MG63 (cell line): ENCODE measurements at regions not wholly inside any gene's neighbourhood (a gene's known extent, or its start where the extent isn't known, plus 50 kb on each side); places are given as distances from the start of the nearest gene placed in this dataset.

Experiments used
- DNase-seq: peaks from one replicate; pipeline ENCODE4 v3.0.0-alpha.2; 2020
- H3K27me3 ChIP-seq: fragments of 250-450 bp; sonication (Bioruptor Pico); 2 replicates; pipeline ENCODE4 v1.5.1; 2020; ENCODE audit warnings: mild to moderate bottlenecking, moderate library complexity
- H3K36me3 ChIP-seq: fragments of 250-450 bp; sonication (Bioruptor Pico); 2 replicates; pipeline ENCODE4 v1.5.1; 2020; ENCODE audit warnings: mild to moderate bottlenecking, moderate library complexity
- H3K4me3 ChIP-seq: fragments of 250-450 bp; sonication (Bioruptor Pico); 2 replicates; pipeline ENCODE4 v1.5.1; 2020; ENCODE audit warnings: mild to moderate bottlenecking, moderate library complexity
- H3K9me3 ChIP-seq: fragments of 250-450 bp; sonication (Bioruptor Pico); 2 replicates; pipeline ENCODE4 v1.5.1; 2020; ENCODE audit warnings: mild to moderate bottlenecking, moderate library complexity

- no peak for DNase-seq
- Histone ChIP-seq H3K36me3 (no peaks in the 10 kb centered on the region), H3K9me3 (no peaks in the 10 kb centered on the region), H3K27me3 (no peaks in the 10 kb centered on the region), H3K4me3 (no peak overlapping the region)
These were observed 165.4 kb downstream of the AASDHPPT start for GRCh38 chr11:106242718-106243415.

GRCh38 chr11:106246495-106246894 lies 169.0 kb downstream of the AASDHPPT start:
- no peaks in the 10 kb centered on the region for H3K36me3 ChIP-seq
- H3K27me3 ChIP-seq = no peaks in the 10 kb centered on the region
- H3K4me3 ChIP-seq = no peak overlapping the region
- DNase-seq = no peak
- H3K9me3 ChIP-seq = no peaks in the 10 kb centered on the region

GRCh38 chr11:106249617-106250239 lies 172.3 kb downstream of the AASDHPPT start:
- no peak for DNase-seq
- H3K36me3 ChIP-seq = no peaks in the 10 kb centered on the region
- no peaks in the 10 kb centered on the region for H3K27me3 ChIP-seq
- no peaks in the 10 kb centered on the region for H3K9me3 ChIP-seq
- H3K4me3 ChIP-seq = no peak overlapping the region

- DNase-seq = no peak
- Histone ChIP-seq H3K9me3 (0 out of 2 replicates have a peak, but pooled peaks cover 2% of the 10 kb centered on the region), H3K36me3 (no peaks in the 10 kb centered on the region), H3K27me3 (no peaks in the 10 kb centered on the region), H3K4me3 (no peak overlapping the region)
These were observed 185.4 kb downstream of the AASDHPPT start for GRCh38 chr11:106262852-106263251.

- Histone ChIP-seq H3K9me3 (0 out of 2 replicates have a peak, but pooled peaks cover 2% of the 10 kb centered on the region), H3K4me3 (no peak overlapping the region), H3K27me3 (no peaks in the 10 kb centered on the region), H3K36me3 (no peaks in the 10 kb centered on the region)
- no peak for DNase-seq
These were observed 186.1 kb downstream of the AASDHPPT start for GRCh38 chr11:106263527-106263926.

GRCh38 chr11:106271086-106271485 lies 193.6 kb downstream of the AASDHPPT start:
- H3K36me3 ChIP-seq = no peaks in the 10 kb centered on the region
- H3K4me3 ChIP-seq = no peak overlapping the region
- H3K27me3 ChIP-seq = no peaks in the 10 kb centered on the region
- DNase-seq = no peak
- H3K9me3 ChIP-seq = 0 out of 2 replicates have a peak, but pooled peaks cover 2% of the 10 kb centered on the region

- Histone ChIP-seq H3K9me3 (0 out of 2 replicates have a peak, but pooled peaks cover 1% of the 10 kb centered on the region), H3K27me3 (no peaks in the 10 kb centered on the region), H3K4me3 (no peak overlapping the region), H3K36me3 (no peaks in the 10 kb centered on the region)
- no peak for DNase-seq
These were observed 194.2 kb downstream of the AASDHPPT start for GRCh38 chr11:106271686-106272085.

- no peak for DNase-seq
- H3K9me3 ChIP-seq = no peaks in the 10 kb centered on the region
- H3K36me3 ChIP-seq = no peaks in the 10 kb centered on the region
- no peak overlapping the region for H3K4me3 ChIP-seq
- H3K27me3 ChIP-seq = no peaks in the 10 kb centered on the region
These were observed 197.7 kb downstream of the AASDHPPT start for GRCh38 chr11:106275151-106275550.

GRCh38 chr11:106276126-106276525 lies 198.7 kb downstream of the AASDHPPT start:
- Histone ChIP-seq H3K36me3 (no peaks in the 10 kb centered on the region), H3K27me3 (no peaks in the 10 kb centered on the region), H3K9me3 (no peaks in the 10 kb centered on the region), H3K4me3 (no peak overlapping the region)
- DNase-seq = no peak

- no peak for DNase-seq
These were observed 199.5 kb downstream of the AASDHPPT start for GRCh38 chr11:106276859-106277436.

GRCh38 chr11:106277484-106277883 lies 200.0 kb downstream of the AASDHPPT start:
- Histone ChIP-seq H3K36me3 (no peaks in the 10 kb centered on the region), H3K27me3 (no peaks in the 10 kb centered on the region), H3K4me3 (no peak overlapping the region), H3K9me3 (no peaks in the 10 kb centered on the region)
- DNase-seq = no peak

More at GRCh38 chr11:106276859-106277436, 199.5 kb downstream of the AASDHPPT start:
- no peak overlapping the region for H3K4me3 ChIP-seq
- H3K27me3 ChIP-seq = no peaks in the 10 kb centered on the region
- H3K9me3 ChIP-seq = no peaks in the 10 kb centered on the region
- H3K36me3 ChIP-seq = no peaks in the 10 kb centered on the region

GRCh38 chr11:106278391-106278790 lies 200.9 kb downstream of the AASDHPPT start:
- H3K9me3 ChIP-seq = no peaks in the 10 kb centered on the region
- H3K4me3 ChIP-seq = no peak overlapping the region
- no peaks in the 10 kb centered on the region for H3K36me3 ChIP-seq
- no peaks in the 10 kb centered on the region for H3K27me3 ChIP-seq
- no peak for DNase-seq

- Histone ChIP-seq H3K9me3 (no peaks in the 10 kb centered on the region), H3K27me3 (no peaks in the 10 kb centered on the region), H3K36me3 (no peaks in the 10 kb centered on the region), H3K4me3 (no peak overlapping the region)
- no peak for DNase-seq
These were observed 202.6 kb downstream of the AASDHPPT start for GRCh38 chr11:106280036-106280435.

- Histone ChIP-seq H3K9me3 (no peaks in the 10 kb centered on the region), H3K36me3 (no peaks in the 10 kb centered on the region), H3K4me3 (no peak overlapping the region), H3K27me3 (no peaks in the 10 kb centered on the region)
- DNase-seq = no peak
These were observed 204.2 kb downstream of the AASDHPPT start for GRCh38 chr11:106281455-106282173.

- Histone ChIP-seq H3K4me3 (no peak overlapping the region), H3K9me3 (no peaks in the 10 kb centered on the region), H3K36me3 (no peaks in the 10 kb centered on the region), H3K27me3 (no peaks in the 10 kb centered on the region)
- no peak for DNase-seq
These were observed 209.5 kb downstream of the AASDHPPT start for GRCh38 chr11:106286881-106287504.

- Histone ChIP-seq H3K4me3 (no peak overlapping the region), H3K36me3 (no peaks in the 10 kb centered on the region), H3K9me3 (no peaks in the 10 kb centered on the region), H3K27me3 (no peaks in the 10 kb centered on the region)
- no peak for DNase-seq
These were observed 210.6 kb downstream of the AASDHPPT start for GRCh38 chr11:106288057-106288456.
